ENCODE measurements at regions not wholly inside any gene's neighbourhood (a gene's known extent, or its start where the extent isn't known, plus 50 kb on each side); places are given as distances from the start of the nearest gene placed in this dataset.

- TF ChIP-seq POLR2A (IDR thresholded peaks at IDR 0.05), result no peak
- no peak for TF ChIP-seq CTCF (IDR thresholded peaks at IDR 0.05)
Observed at GRCh38 chr3:53998980-53999379, 107.3 kb upstream of the SELENOK start.
